Occipital lobe (tissue), 1 donor: ENCODE measurements at regions not wholly inside any gene's neighbourhood (a gene's known extent, or its start where the extent isn't known, plus 50 kb on each side); places are given as distances from the start of the nearest gene placed in this dataset.
"Not testable (repeated sequence)": the region's sequence is repeated elsewhere in the genome, so short reads cannot be mapped to it uniquely, and the experiment has no call there.

Source experiments
- DNase-seq: peaks from one replicate; lab custom pipeline; 2025; lab: John Stamatoyannopoulos, UW

- DNase-seq: no peak
Measured at GRCh38 chr17:71067669-71068407, 898.5 kb downstream of the KCNJ2 start.

GRCh38 chr17:71068408-71068750 is 899.0 kb downstream of the KCNJ2 start:
- no peak for DNase-seq

- DNase-seq: no peak
Measured at GRCh38 chr17:71071041-71071440, 901.7 kb downstream of the KCNJ2 start.

GRCh38 chr17:71071837-71072236 is 902.5 kb downstream of the KCNJ2 start:
- no peak for DNase-seq

GRCh38 chr17:71080937-71081336 is 911.6 kb downstream of the KCNJ2 start:
- DNase-seq: no peak

GRCh38 chr17:71081666-71082065 is 912.3 kb downstream of the KCNJ2 start:
- no peak for DNase-seq

GRCh38 chr17:71084219-71084618 is 914.9 kb downstream of the KCNJ2 start:
- no peak for DNase-seq

GRCh38 chr17:71084838-71085237 is 915.5 kb downstream of the KCNJ2 start:
- DNase-seq: no peak

GRCh38 chr17:71085238-71086033 is 916.1 kb downstream of the KCNJ2 start:
- no peak for DNase-seq

GRCh38 chr17:71089431-71089830 is 920.1 kb downstream of the KCNJ2 start:
- no peak for DNase-seq

- DNase-seq: no peak
Measured at GRCh38 chr17:71098071-71098470, 928.7 kb downstream of the KCNJ2 start.

- DNase-seq: no peak
Measured at GRCh38 chr17:71099003-71099714, 929.8 kb downstream of the KCNJ2 start.

GRCh38 chr17:71102777-71103176 is 933.4 kb downstream of the KCNJ2 start:
- no peak for DNase-seq

- DNase-seq: no peak
Measured at GRCh38 chr17:71104225-71104624, 934.9 kb downstream of the KCNJ2 start.

- not testable (repeated sequence) for DNase-seq
Measured at GRCh38 chr17:71106056-71106455, 936.7 kb downstream of the KCNJ2 start.

GRCh38 chr17:71107136-71107535 is 937.8 kb downstream of the KCNJ2 start:
- DNase-seq: no peak

- DNase-seq: no peak
Measured at GRCh38 chr17:71109697-71110096, 940.4 kb downstream of the KCNJ2 start.

- no peak for DNase-seq
Measured at GRCh38 chr17:71110326-71110725, 941.0 kb downstream of the KCNJ2 start.

- no peak for DNase-seq
Measured at GRCh38 chr17:71111460-71111859, 942.1 kb downstream of the KCNJ2 start.

- no peak for DNase-seq
Measured at GRCh38 chr17:71111934-71112333, 942.6 kb downstream of the KCNJ2 start.

GRCh38 chr17:71113347-71113746 is 944.0 kb downstream of the KCNJ2 start:
- no peak for DNase-seq

GRCh38 chr17:71114911-71115668 is 945.8 kb downstream of the KCNJ2 start:
- no peak for DNase-seq
